Choroid plexus epithelial cell (primary cell): ENCODE measurements at regions not wholly inside any gene's neighbourhood (a gene's known extent, or its start where the extent isn't known, plus 50 kb on each side); places are given as distances from the start of the nearest gene placed in this dataset.
A peak's percentile ranks its signal among the peaks of the same experiment; 100 is the strongest.

Experiments
- DNase-seq: peaks from one replicate; pipeline ENCODE4 v3.0.0-alpha.2; 2010; ENCODE audit warnings: low read depth
- H3K4me3 ChIP-seq: 2 replicates; pipeline ENCODE4 v1.5.1; 2011; ENCODE audit warnings: low read depth, mild to moderate bottlenecking, control low read depth, low read length, moderate library complexity
- TF ChIP-seq, protein P1 (sequence below): conservative IDR thresholded peaks from 2 replicates; pipeline ENCODE4 v1.5.1; 2011; ENCODE audit warnings: low read depth, mild to moderate bottlenecking, control low read depth, inconsistent platforms, low read length, moderate library complexity

DNA sequence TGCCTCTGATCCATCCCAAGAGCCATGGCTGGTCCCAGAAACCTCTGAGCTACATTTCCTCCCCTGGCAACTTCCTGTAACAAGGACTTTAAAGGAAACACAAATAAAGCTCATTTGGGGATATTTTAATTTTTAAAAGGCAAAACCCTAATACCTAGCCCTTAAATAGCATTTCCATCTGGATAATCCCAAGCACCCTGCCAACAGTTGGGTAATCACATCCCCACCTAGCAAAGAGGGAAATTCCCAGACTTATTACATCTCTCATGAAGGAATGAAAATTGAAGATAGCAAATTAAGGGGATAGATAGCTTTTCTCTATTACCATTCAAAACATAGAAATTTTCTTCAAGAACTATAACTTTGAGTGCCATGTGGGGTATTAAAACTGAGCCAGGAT is 213.7 kb upstream of the BMP4 start:
- H3K4me3 ChIP-seq = no peak overlapping the region
- DNase-seq = no peak
- TF ChIP-seq, protein P1, sequence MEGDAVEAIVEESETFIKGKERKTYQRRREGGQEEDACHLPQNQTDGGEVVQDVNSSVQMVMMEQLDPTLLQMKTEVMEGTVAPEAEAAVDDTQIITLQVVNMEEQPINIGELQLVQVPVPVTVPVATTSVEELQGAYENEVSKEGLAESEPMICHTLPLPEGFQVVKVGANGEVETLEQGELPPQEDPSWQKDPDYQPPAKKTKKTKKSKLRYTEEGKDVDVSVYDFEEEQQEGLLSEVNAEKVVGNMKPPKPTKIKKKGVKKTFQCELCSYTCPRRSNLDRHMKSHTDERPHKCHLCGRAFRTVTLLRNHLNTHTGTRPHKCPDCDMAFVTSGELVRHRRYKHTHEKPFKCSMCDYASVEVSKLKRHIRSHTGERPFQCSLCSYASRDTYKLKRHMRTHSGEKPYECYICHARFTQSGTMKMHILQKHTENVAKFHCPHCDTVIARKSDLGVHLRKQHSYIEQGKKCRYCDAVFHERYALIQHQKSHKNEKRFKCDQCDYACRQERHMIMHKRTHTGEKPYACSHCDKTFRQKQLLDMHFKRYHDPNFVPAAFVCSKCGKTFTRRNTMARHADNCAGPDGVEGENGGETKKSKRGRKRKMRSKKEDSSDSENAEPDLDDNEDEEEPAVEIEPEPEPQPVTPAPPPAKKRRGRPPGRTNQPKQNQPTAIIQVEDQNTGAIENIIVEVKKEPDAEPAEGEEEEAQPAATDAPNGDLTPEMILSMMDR = no peak

DNA sequence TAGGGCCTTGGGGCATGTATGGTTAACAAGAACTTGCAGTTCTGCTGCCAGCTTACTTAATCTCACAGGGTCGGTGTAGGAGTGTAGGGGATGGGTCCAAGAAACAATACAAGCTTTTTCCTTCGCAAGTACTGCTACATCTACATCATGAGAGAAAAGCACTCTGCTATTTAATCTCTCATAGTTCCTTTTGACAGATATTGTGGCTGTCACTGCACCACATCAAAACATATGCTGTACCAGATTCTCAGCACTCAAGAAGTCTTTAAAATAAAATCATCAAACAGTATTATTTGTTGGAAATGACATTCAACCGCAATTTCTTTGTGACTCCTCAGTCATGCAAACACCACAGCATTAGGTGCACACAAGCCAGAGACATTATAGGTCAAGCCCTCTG is 215.5 kb upstream of the BMP4 start:
- TF ChIP-seq, protein P1 = no peak
- DNase-seq = no peak
- H3K4me3 ChIP-seq = no peak overlapping the region

DNA sequence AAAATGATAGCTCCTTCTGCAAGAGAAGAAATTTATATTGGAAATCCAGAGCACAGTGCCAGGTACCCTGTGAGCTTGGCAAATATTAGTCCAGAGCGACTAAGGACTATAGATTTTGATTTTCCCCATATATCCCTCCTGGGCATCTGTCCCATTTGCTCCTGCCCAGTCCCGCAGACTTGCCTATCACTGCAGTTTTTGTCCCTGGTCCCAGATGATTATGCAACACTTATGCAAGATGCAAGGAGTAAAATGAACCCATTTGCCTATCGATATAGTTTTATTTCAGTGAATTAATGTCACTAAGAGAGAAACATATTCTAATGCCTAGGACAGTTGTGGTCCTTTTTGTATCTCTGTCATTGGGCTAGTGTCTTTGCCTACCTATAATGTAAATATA is 215.9 kb upstream of the BMP4 start:
- TF ChIP-seq, protein P1 = no peak
- DNase-seq = no peak
- no peak overlapping the region for H3K4me3 ChIP-seq

DNA sequence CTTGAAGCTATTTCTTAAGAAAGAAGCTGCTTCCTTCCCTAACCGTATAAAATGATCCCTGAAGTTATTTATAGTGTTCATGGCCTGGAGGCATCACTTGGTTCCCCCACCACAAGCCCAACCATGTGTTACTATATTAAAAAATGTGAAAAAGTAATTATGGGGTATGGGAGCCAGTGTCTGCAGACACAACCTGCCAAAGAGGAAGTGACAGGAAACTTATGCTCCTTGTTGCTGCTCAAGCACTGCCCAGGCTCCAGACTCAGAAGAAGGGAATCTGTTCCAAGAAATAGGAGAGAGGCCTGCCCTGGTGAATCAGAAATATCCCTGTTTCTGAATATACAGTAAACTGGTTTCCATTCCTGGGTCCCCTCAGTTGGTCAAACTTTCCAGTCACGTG is 217.2 kb upstream of the BMP4 start:
- TF ChIP-seq, protein P1 = no peak

DNA sequence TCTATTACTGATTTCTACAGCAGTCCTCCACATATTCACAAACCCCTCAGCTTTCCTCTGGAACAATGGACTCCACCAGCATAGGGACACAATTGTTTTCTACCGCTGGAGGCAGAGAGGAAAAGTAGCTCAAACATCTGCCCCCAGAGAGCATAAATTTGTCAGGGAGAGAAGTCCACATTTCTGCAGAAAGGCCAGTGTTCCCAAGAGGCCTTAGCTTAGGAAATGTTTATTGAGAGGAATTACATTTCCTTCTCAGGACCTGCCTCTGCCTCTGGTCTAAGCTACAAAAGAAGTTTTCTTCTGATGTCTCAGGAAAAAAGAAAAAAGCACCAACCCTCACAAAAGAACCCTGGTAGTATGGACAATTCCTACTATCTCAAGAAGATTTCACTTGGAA is 217.8 kb upstream of the BMP4 start:
- TF ChIP-seq, protein P1 = no peak
- no peak for DNase-seq
- no peak overlapping the region for H3K4me3 ChIP-seq

More for the DNA sequence above, 217.2 kb upstream of the BMP4 start:
- H3K4me3 ChIP-seq = no peak overlapping the region
- DNase-seq = no peak

DNA sequence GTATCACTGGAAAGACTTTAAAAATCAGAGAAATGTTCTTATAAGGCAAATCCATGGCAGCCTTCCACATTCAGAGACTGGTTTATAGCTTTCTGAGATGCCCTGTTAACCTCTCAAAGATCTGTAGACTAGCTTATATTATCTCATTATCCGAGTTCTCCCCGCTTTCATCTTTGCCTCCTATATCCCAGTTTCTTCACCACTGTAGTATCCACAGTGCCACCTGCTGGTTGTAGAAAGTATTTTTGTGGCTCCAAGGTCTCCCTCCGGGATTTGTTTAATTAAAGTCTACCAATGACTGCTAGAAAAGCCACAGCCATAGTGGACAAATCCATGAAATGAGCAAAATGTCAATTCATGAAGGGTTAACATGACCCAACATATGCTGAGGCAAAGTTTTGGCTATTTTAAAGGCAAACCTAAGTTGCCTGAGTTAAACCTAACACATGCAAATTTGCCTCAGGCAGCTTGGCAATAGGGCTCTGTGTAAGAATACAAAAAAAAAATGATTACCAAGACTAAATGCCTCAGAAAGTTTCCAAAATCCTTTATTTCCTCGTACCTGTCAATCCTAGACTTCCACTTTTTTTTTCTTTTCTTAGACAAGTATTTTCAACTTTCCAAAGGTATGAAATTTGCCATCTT is 218.8 kb upstream of the BMP4 start:
- DNase-seq = peak; percentile 84
- H3K4me3 ChIP-seq = no peak overlapping the region
- TF ChIP-seq, protein P1 = peak; percentile 80

DNA sequence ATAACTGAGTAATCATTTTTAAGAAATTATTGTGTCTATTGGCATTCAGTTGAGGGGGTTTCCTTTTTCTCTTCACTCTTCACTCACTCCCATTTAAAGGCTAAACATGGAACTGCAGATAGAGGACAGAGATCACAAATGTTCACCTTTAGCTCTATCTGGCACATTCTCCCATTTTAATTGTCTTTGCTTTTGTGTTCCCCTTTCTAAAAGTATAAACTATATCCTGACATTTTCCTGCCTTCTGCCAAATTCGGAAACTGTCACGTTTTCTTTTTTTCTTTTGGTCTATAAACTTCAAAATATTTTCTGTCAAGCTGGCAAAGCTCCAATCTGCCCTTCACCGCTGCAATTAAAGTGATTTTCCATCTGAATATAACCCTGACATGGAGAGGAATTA is 219.8 kb upstream of the CDKN3 start:
- no peak for DNase-seq
- no peak overlapping the region for H3K4me3 ChIP-seq
- TF ChIP-seq, protein P1 = no peak
